H9 (cell line): ENCODE measurements at regions not wholly inside any gene's neighbourhood (a gene's known extent, or its start where the extent isn't known, plus 50 kb on each side); places are given as distances from the start of the nearest gene placed in this dataset.

ENCODE experiments used
- DNase-seq: peaks from one replicate; pipeline ENCODE4 v3.0.0-alpha.2; 2017
- H2AFZ ChIP-seq: one replicate; pipeline ENCODE4 v1.6.1; 2013; ENCODE audit warnings: mild to moderate bottlenecking, low read length, control low read depth, moderate library complexity
- H2AK5ac ChIP-seq: 2 replicates; pipeline ENCODE4 v1.6.1; 2013; ENCODE audit warnings: low read length, control low read depth, mixed read lengths; ENCODE audit not compliant: insufficient read length
- H2BK120ac ChIP-seq: one replicate; pipeline ENCODE4 v1.6.1; 2013; ENCODE audit warnings: low read depth, mild to moderate bottlenecking, low read length, control low read depth, inconsistent platforms; ENCODE audit not compliant: poor library complexity, severe bottlenecking
- H2BK12ac ChIP-seq: 2 replicates; pipeline ENCODE4 v1.6.1; 2013; ENCODE audit warnings: low read length, control low read depth, mixed read lengths, low read depth; ENCODE audit not compliant: insufficient read length
- H2BK15ac ChIP-seq: 2 replicates; pipeline ENCODE4 v1.6.1; 2013; ENCODE audit warnings: low read depth, low read length, control low read depth
- H2BK20ac ChIP-seq: one replicate; pipeline ENCODE4 v1.6.1; 2013; ENCODE audit warnings: low read depth, mild to moderate bottlenecking, low read length, control low read depth, inconsistent platforms; ENCODE audit not compliant: poor library complexity, severe bottlenecking
- H2BK5ac ChIP-seq: 2 replicates; pipeline ENCODE4 v1.6.1; 2013; ENCODE audit warnings: low read length, control low read depth, mixed read lengths; ENCODE audit not compliant: insufficient read length
- H3K14ac ChIP-seq: 2 replicates; pipeline ENCODE4 v1.6.1; 2013; ENCODE audit warnings: low read length, control low read depth; ENCODE audit not compliant: insufficient read depth
- H3K18ac ChIP-seq: 2 replicates; pipeline ENCODE4 v1.6.1; 2013; ENCODE audit warnings: low read depth, mild to moderate bottlenecking, mixed read lengths, low read length, control low read depth; ENCODE audit not compliant: insufficient read length
- H3K23ac ChIP-seq: 2 replicates; pipeline ENCODE4 v1.6.1; 2013; ENCODE audit warnings: low read length, control low read depth, mixed read lengths, low read depth; ENCODE audit not compliant: insufficient read length
- H3K23me2 ChIP-seq: 2 replicates; pipeline ENCODE4 v1.6.1; 2013; ENCODE audit warnings: low read depth, mild to moderate bottlenecking, mixed read lengths, low read length, control low read depth; ENCODE audit not compliant: insufficient read length, poor library complexity, severe bottlenecking
- H3K27ac ChIP-seq: 2 replicates; pipeline ENCODE4 v1.5.1; 2013; ENCODE audit warnings: low read length, control low read depth, mixed read lengths, low read depth; ENCODE audit not compliant: insufficient read length
- H3K27me3 ChIP-seq: 2 replicates; pipeline ENCODE4 v1.6.1; 2013; ENCODE audit warnings: low read length, control low read depth, inconsistent platforms; ENCODE audit not compliant: insufficient read depth
- H3K4ac ChIP-seq: 2 replicates; pipeline ENCODE4 v1.6.1; 2013; ENCODE audit warnings: low read depth, mild to moderate bottlenecking, control low read depth, inconsistent platforms, low read length, moderate library complexity
- H3K4me1 ChIP-seq: 2 replicates; pipeline ENCODE4 v1.6.1; 2013; ENCODE audit warnings: low read length, control low read depth, inconsistent platforms; ENCODE audit not compliant: insufficient read depth
- H3K4me2 ChIP-seq: 2 replicates; pipeline ENCODE4 v1.6.1; 2013; ENCODE audit warnings: low read length, control low read depth, mixed read lengths; ENCODE audit not compliant: insufficient read length, insufficient read depth
- H3K56ac ChIP-seq: 2 replicates; pipeline ENCODE4 v1.6.1; 2013; ENCODE audit warnings: low read depth, mild to moderate bottlenecking, mixed read lengths, low read length, control low read depth; ENCODE audit not compliant: insufficient read length
- H3K79me1 ChIP-seq: 2 replicates; pipeline ENCODE4 v1.6.1; 2013; ENCODE audit warnings: low read depth, mild to moderate bottlenecking, moderate library complexity, low read length, control low read depth, inconsistent platforms; ENCODE audit not compliant: insufficient read depth, poor library complexity, severe bottlenecking
- H3K79me2 ChIP-seq: 2 replicates; pipeline ENCODE4 v1.6.1; 2013; ENCODE audit warnings: low read length, control low read depth, inconsistent platforms; ENCODE audit not compliant: insufficient read depth
- H3K9ac ChIP-seq: 2 replicates; pipeline ENCODE4 v1.6.1; 2013; ENCODE audit warnings: low read length, control low read depth, mixed read lengths; ENCODE audit not compliant: insufficient read length; ENCODE audit errors: extremely low read depth
- H3K9me3 ChIP-seq: one replicate; pipeline ENCODE4 v1.6.1; 2013; ENCODE audit warnings: low read depth, low read length, inconsistent platforms; ENCODE audit not compliant: control insufficient read depth
- H3T11ph ChIP-seq: one replicate; pipeline ENCODE4 v1.6.1; 2013; ENCODE audit warnings: mild to moderate bottlenecking, low read length, control low read depth, inconsistent platforms
- H4K20me1 ChIP-seq: one replicate; pipeline ENCODE4 v1.6.1; 2013; ENCODE audit not compliant: control insufficient read depth, insufficient read length, insufficient read depth
- H4K5ac ChIP-seq: 2 replicates; pipeline ENCODE4 v1.6.1; 2013; ENCODE audit warnings: low read depth, mild to moderate bottlenecking, mixed read lengths, low read length, control low read depth; ENCODE audit not compliant: insufficient read length
- H4K8ac ChIP-seq: replicated peaks from 2 replicates; pipeline ENCODE4 v1.6.1; 2013; ENCODE audit warnings: low read length, control low read depth, mixed read lengths, low read depth; ENCODE audit not compliant: insufficient read length
- H4K91ac ChIP-seq: 2 replicates; pipeline ENCODE4 v1.6.1; 2013; ENCODE audit warnings: low read depth, mild to moderate bottlenecking, moderate library complexity, mixed read lengths, low read length, control low read depth; ENCODE audit not compliant: insufficient read length
- H3K27ac Mint-ChIP-seq, 3 experiments: 2 replicates in 2 of 3; 3 replicates in 1 of 3; pipeline ENCODE4 v1.8.0; 2020 to 2021; ENCODE audit warnings: mixed read lengths in 3 of 3, mild to moderate bottlenecking in 1 of 3, moderate library complexity in 1 of 3
- H3K27me3 Mint-ChIP-seq: 2 replicates; pipeline ENCODE4 v1.8.0; 2021; ENCODE audit warnings: low read depth, mild to moderate bottlenecking, moderate library complexity, mixed read lengths
- H3K36me3 Mint-ChIP-seq, 3 experiments: 2 replicates in 2 of 3; 3 replicates in 1 of 3; pipeline ENCODE4 v1.8.0; 2020 to 2021; ENCODE audit warnings: low read depth in 3 of 3, mixed read lengths in 3 of 3; ENCODE audit not compliant: insufficient read depth in 1 of 3
- H3K4me1 Mint-ChIP-seq, 2 experiments: 2 replicates each; pipeline ENCODE4 v1.8.0; 2020; ENCODE audit warnings: mixed read lengths in 2 of 2
- H3K4me3 Mint-ChIP-seq, 2 experiments: 2 replicates in 1 of 2; 3 replicates in 1 of 2; pipeline ENCODE4 v1.8.0; 2020 to 2021; ENCODE audit warnings: mild to moderate bottlenecking in 2 of 2, mixed read lengths in 2 of 2, moderate library complexity in 1 of 2
- H3K9me3 Mint-ChIP-seq, 2 experiments: 2 replicates in 1 of 2; 3 replicates in 1 of 2; pipeline ENCODE4 v1.8.0; 2020; ENCODE audit warnings: mild to moderate bottlenecking in 2 of 2, mixed read lengths in 2 of 2, moderate library complexity in 1 of 2
- WGBS: extraction: QIAGEN DNeasy Blood & Tissue Kit; methylation state at CpG from one replicate; pipeline ENCODE4 v1.1.7; 2013; ENCODE audit warnings: missing lambda C conversion rate, low lambda C conversion rate, mixed read lengths; ENCODE audit not compliant: insufficient read length; ENCODE audit errors: extremely low coverage; 5-methylcytosine and 5-hydroxymethylcytosine counted together
- TF ChIP-seq, protein P1 (sequence below): fragments of 200-600 bp; sonication (generic); conservative IDR thresholded peaks from 3 replicates; pipeline ENCODE4 v1.8.0; 2021; ENCODE audit warnings: antibody characterized with exemption, mild to moderate bottlenecking

DNA sequence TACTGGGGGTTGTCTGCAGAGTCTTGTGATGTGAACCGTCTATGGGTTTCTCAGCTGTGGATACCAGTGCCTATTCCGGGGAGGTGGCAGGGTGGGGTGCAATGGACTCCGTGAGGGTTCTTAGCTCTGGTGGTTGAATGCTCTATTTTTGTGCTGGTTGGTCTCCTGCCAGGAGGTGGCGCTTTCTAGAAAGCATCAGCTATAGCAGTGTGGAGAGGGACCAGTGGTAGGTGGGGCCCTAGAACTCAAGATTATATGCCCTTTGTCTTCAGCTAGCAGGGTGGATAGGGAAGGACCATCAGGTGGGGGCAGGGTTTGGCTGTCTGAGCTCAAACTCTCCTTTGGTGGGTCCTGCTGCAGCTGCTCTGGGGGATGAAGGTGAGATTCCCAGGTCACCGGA lies 127.3 kb upstream of the PLD5 start:
- DNase-seq = peak; percentile 83
- WGBS = no CpG with 5 or more reads among the region's 5 CpGs
- H3K4me2 ChIP-seq = no peak overlapping the region

More for the DNA sequence above, 127.3 kb upstream of the PLD5 start:
- TF ChIP-seq, protein P1, sequence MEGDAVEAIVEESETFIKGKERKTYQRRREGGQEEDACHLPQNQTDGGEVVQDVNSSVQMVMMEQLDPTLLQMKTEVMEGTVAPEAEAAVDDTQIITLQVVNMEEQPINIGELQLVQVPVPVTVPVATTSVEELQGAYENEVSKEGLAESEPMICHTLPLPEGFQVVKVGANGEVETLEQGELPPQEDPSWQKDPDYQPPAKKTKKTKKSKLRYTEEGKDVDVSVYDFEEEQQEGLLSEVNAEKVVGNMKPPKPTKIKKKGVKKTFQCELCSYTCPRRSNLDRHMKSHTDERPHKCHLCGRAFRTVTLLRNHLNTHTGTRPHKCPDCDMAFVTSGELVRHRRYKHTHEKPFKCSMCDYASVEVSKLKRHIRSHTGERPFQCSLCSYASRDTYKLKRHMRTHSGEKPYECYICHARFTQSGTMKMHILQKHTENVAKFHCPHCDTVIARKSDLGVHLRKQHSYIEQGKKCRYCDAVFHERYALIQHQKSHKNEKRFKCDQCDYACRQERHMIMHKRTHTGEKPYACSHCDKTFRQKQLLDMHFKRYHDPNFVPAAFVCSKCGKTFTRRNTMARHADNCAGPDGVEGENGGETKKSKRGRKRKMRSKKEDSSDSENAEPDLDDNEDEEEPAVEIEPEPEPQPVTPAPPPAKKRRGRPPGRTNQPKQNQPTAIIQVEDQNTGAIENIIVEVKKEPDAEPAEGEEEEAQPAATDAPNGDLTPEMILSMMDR = peak; percentile 75
- Histone ChIP-seq H3K27ac (no peak overlapping the region), H3K4me1 (no peaks in the 10 kb centered on the region), H2BK15ac (no peak overlapping the region), H3K18ac (peak overlapping the region; percentile 11), H2BK12ac (no peak overlapping the region), H3K79me2 (no peaks in the 10 kb centered on the region), H3K27me3 (no peaks in the 10 kb centered on the region), H3K23me2 (no peaks in the 10 kb centered on the region), H4K5ac (no peak overlapping the region), H3K4ac (no peak overlapping the region), H4K8ac (no peak overlapping the region), H3K23ac (no peak overlapping the region), H3T11ph (no peak overlapping the region), H4K91ac (no peak overlapping the region), H2AK5ac (no peak overlapping the region), H3K9me3 (no peaks in the 10 kb centered on the region), H4K20me1 (no peaks in the 10 kb centered on the region), H3K56ac (no peak overlapping the region), H2BK120ac (no peak overlapping the region), H2BK20ac (no peak overlapping the region), H2BK5ac (no peak overlapping the region), H3K14ac (no peak overlapping the region), H3K79me1 (no peaks in the 10 kb centered on the region), H2AFZ (no peak overlapping the region), H3K9ac (no peak overlapping the region)
- Mint-ChIP-seq H3K36me3 (no peaks in the 10 kb centered on the region; a peak in 1 of 7 replicates), H3K4me1 (peaks cover 13 to 15% of the 10 kb centered on the region in 2 experiments), H3K27me3 (no peaks in the 10 kb centered on the region), H3K4me3 (no peak overlapping the region), H3K9me3 (peaks cover 1 to 2% of the 10 kb centered on the region in 2 experiments; a peak in 2 of 5 replicates), H3K27ac (peak overlapping the region in 1 of 3 experiments; percentile 10; a peak in 1 of 7 replicates)
